Pancreas (tissue), 10 donors: ENCODE measurements at regions not wholly inside any gene's neighbourhood (a gene's known extent, or its start where the extent isn't known, plus 50 kb on each side); places are given as distances from the start of the nearest gene placed in this dataset.

Source experiments
- ATAC-seq, 4 donors: fragments of 200-7000 bp; cut with Tn5 transposase; one replicate each; pipeline versions ENCODE4 v1.8.0 to v1.9.1; 2020; ENCODE audit warnings: mild to moderate bottlenecking in 4 of 4, moderate library complexity in 4 of 4
- DNase-seq, 6 donors: peaks; one replicate each; pipeline ENCODE4 v3.0.0-alpha.2; 2020
- FAIRE-seq: peaks from 2 replicates; lab custom pipeline; 2012; peaks lifted over from hg19 to GRCh38; lab: Jason Lieb, UNC
- H3K27ac ChIP-seq, 4 donors: fragments of 200-600 bp; sonication (generic); 1 replicate in 3 of 4; 2 replicates in 1 of 4; pipeline versions ENCODE4 v1.5.0 to v1.8.0; 2020
- H3K27me3 ChIP-seq, 4 donors: fragments of 200-600 bp; one replicate each; pipeline ENCODE4 v1.8.0; 2021
- H3K36me3 ChIP-seq, 3 donors: fragments of 200-600 bp; sonication (generic) in 1 of 3; one replicate each; pipeline versions ENCODE4 v1.5.0 to v1.8.0; 2020 to 2021
- H3K4me1 ChIP-seq, 3 donors: fragments of 200-600 bp; one replicate each; pipeline ENCODE4 v1.8.0; 2021
- H3K4me3 ChIP-seq, 4 donors: fragments of 200-600 bp; sonication (generic) in 2 of 4; one replicate each; pipeline versions ENCODE4 v1.5.0 to v1.8.0; 2020 to 2021
- H3K9me3 ChIP-seq, 4 donors: fragments of 200-600 bp; one replicate each; pipeline ENCODE4 v1.8.0; 2021
- CTCF ChIP-seq, 4 donors: fragments of 200-600 bp; sonication (generic) in 3 of 4; IDR thresholded peaks; one replicate each; pipeline versions ENCODE4 v1.5.0 to v1.8.0; 2021; ENCODE audit warnings: antibody characterized with exemption in 4 of 4
- WGBS, 2 donors: extraction: QIAGEN DNeasy Blood & Tissue Kit; methylation state at CpG; one replicate each; pipeline ENCODE4 v1.1.7; 2013; 5-methylcytosine and 5-hydroxymethylcytosine counted together
- intact Hi-C, 3 donors: fragments of 100-400 bp; cut with DNase I; formaldehyde crosslinking; loops; one replicate each; pipeline versions ENCODE4 v1.11.1 to v1.14.2; 2022
- donor health status: healthy with polysubstance abuse.
- donor health status: DM: no; HTN: no; CAD: no; lungs with moderate emphysema.
- donor health status: DM: no; HTN: no; CAD: no.
- donor health status: control.
- donor health status: control.
- donor health status: Bipolar disorder and iron deficiency.
- donor health status: DM: yes; HTN: yes; CAD: no.
- donor health status: DM: no; HTN: no; CAD: no.
- donor health status: DM: no; HTN: no; CAD: no.
- donor health status: DM: yes; HTN: yes; CAD: no.

GRCh38 chr4:157840648-157841047 is 332.2 kb downstream of the GASK1B start:
- Histone ChIP-seq H3K9me3 (no peaks in the 10 kb centered on the region), H3K27ac (peak overlapping the region in 1 of 4 donors; percentile 47), H3K4me1 (peaks cover 0 to 16% (median 0%) of the 10 kb centered on the region in 3 donors), H3K36me3 (no peaks in the 10 kb centered on the region), H3K27me3 (no peaks in the 10 kb centered on the region), H3K4me3 (no peak overlapping the region)
- peak in 3 of 4 donors; percentile 63 to 96 (median 92) for ATAC-seq
- no peak for FAIRE-seq
- intact Hi-C loops: no loop called here
- DNase-seq: no peak
- TF ChIP-seq CTCF (IDR thresholded peaks at IDR 0.05): no peak

GRCh38 chr4:157840034-157840433 is 332.8 kb downstream of the GASK1B start:
- no peak for TF ChIP-seq CTCF (IDR thresholded peaks at IDR 0.05)
- peak in 1 of 4 donors; percentile 35 for ATAC-seq
- H3K36me3 ChIP-seq: no peaks in the 10 kb centered on the region
- peak overlapping the region in 1 of 4 donors; percentile 47 for H3K27ac ChIP-seq
- peaks cover 0 to 16% (median 0%) of the 10 kb centered on the region in 3 donors for H3K4me1 ChIP-seq
- no peak overlapping the region for H3K4me3 ChIP-seq
- WGBS, 2 donors: 91 to 95% methylated on average over 1 of the region's 1 CpG
- no peaks in the 10 kb centered on the region for H3K27me3 ChIP-seq
- no peak for DNase-seq
- no peaks in the 10 kb centered on the region for H3K9me3 ChIP-seq
- no peak for FAIRE-seq
- intact Hi-C loops: no loop called here

GRCh38 chr4:157838366-157838765 is 334.5 kb downstream of the GASK1B start:
- Histone ChIP-seq H3K4me3 (no peak overlapping the region), H3K9me3 (no peaks in the 10 kb centered on the region), H3K4me1 (peaks cover 0 to 18% (median 0%) of the 10 kb centered on the region in 3 donors), H3K36me3 (no peaks in the 10 kb centered on the region), H3K27ac (no peak overlapping the region), H3K27me3 (no peaks in the 10 kb centered on the region)
- TF ChIP-seq CTCF (IDR thresholded peaks at IDR 0.05): no peak
- no peak for DNase-seq
- ATAC-seq: no peak
- FAIRE-seq: no peak
- intact Hi-C loops: no loop called here
- WGBS, 2 donors: 17 to 39% methylated on average over 2 of the region's 2 CpGs

- WGBS, 2 donors: 71 to 79% methylated on average over 3 of the region's 3 CpGs
Observed at GRCh38 chr4:157837071-157837703, 335.6 kb downstream of the GASK1B start.

More at GRCh38 chr4:157837071-157837703, 335.6 kb downstream of the GASK1B start:
- FAIRE-seq (no peak), DNase-seq (no peak), ATAC-seq (no peak)
- no peak for TF ChIP-seq CTCF (IDR thresholded peaks at IDR 0.05)
- H3K27ac ChIP-seq: no peak overlapping the region
- H3K4me3 ChIP-seq: no peak overlapping the region
- intact Hi-C loops: no loop called here
- peaks cover 0 to 25% (median 9%) of the 10 kb centered on the region in 3 donors for H3K4me1 ChIP-seq
- H3K36me3 ChIP-seq: no peaks in the 10 kb centered on the region
- H3K27me3 ChIP-seq: no peaks in the 10 kb centered on the region
- no peaks in the 10 kb centered on the region for H3K9me3 ChIP-seq
